ENCODE measurements at regions not wholly inside any gene's neighbourhood (a gene's known extent, or its start where the extent isn't known, plus 50 kb on each side); places are given as distances from the start of the nearest gene placed in this dataset.

DNA sequence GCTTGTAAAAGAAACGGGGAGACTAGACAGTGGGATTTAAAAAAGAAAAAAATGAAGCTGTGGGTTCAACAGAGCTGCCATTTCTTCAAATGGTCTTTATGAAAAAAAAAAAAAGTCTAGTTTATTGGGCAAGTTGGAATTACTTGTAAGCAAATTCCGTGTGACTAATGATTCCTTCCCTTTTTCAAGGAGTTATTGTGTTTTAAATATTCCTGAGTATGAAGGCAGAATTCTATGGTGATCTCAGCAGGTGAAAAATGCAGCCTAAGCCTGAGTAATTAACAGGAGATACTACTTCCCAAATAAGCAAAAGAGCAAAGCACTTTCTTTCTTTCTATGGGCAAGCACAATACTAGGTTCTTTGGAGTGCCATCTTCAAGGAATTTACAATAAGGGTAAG, 481.9 kb downstream of the ZNF608 start:
- no peak overlapping the region for H3K4me2 ChIP-seq
- no peak overlapping the region for H3K4me3 ChIP-seq
- no peaks in the 10 kb centered on the region for H3K27me3 ChIP-seq
- no peaks in the 10 kb centered on the region for H4K20me1 ChIP-seq
- no peaks in the 10 kb centered on the region for H3K9me3 ChIP-seq (replicated peaks in 1 of 11)
- H3K9ac ChIP-seq = no peak overlapping the region
- H3K36me3 ChIP-seq = no peaks in the 10 kb centered on the region
- no peak for TF ChIP-seq Cebpa-rat (IDR thresholded peaks at IDR 0.05)
- peaks cover 0 to 9% (median 3%) of the 10 kb centered on the region in 10 experiments; a peak in 11 of 20 replicates for H3K4me1 ChIP-seq
- H3K27ac ChIP-seq = no peak overlapping the region

DNA sequence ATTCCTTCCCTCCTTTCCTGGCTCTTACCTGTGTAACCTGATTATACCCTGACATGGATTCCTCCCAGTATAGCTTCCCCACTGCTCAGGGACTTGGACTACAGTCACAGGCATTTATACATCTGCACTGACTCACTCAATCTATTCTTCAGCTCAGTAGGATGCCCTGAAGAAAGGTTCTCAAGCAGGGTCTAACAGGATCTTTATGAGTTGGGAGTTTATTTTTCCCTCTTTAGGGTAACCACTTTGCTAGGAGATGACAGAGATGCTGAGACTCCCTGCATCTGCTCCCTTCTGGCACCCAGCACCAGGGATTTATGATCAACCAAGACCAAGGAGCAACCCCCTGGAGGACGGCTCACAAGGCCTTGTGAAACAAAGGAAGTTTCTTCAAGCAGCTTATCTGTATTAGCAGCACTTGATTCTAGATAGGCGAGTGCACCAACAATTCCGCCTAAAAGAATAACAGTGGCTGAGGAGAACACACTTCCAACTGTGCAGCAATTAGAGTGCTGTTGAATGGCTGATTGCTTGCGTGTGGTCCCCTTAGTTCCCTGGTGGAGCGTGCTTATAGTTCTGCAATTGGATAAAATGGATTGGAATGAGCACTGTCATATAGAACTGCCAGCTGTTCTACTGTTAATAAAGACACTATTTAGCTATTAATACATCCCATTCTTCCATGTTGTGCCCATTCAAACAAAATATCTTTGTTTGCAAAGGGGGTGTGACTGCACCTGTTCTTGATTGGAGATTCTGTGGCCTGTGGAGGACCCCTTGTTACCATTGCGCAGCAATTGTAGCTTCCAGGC, 482.6 kb downstream of the ZNF608 start:
- peaks cover 0 to 9% (median 3%) of the 10 kb centered on the region in 10 experiments; a peak in 11 of 20 replicates for H3K4me1 ChIP-seq
- H3K4me3 ChIP-seq = no peak overlapping the region
- H3K9me3 ChIP-seq (replicated peaks in 1 of 11) = no peaks in the 10 kb centered on the region
- H4K20me1 ChIP-seq = no peaks in the 10 kb centered on the region
- no peak overlapping the region for H3K27ac ChIP-seq
- H3K36me3 ChIP-seq = no peaks in the 10 kb centered on the region
- no peaks in the 10 kb centered on the region for H3K27me3 ChIP-seq
- no peak overlapping the region for H3K4me2 ChIP-seq
- H3K9ac ChIP-seq = no peak overlapping the region
- TF ChIP-seq Cebpa-rat (IDR thresholded peaks at IDR 0.05) = no peak

DNA sequence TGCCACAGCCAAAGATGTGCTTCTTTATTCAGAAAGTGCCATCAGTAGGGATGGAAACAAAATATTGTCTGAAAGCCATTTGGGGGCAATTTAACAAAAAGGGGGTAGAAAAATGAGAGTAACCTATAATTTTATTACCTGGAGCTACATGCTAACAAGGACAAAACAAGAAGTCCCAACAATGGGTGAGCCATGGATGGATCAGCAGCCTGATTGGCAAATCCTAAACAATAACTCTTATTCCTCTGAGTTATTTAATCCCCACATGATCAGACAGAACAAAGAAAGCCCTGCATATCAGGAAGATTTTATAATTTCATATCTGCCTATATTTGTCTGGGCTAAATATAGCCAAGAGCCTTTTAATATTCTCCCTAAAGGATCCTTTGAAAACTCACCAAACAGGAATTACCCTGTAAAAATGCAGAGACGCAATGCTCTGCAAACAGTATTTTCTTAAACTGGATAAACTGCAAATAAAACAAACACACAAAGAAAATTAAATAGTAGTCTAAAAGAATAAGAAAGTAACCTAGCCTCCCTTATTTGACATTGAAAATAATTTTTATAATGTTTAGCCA, 483.4 kb downstream of the ZNF608 start:
- Histone ChIP-seq H3K9me3 (replicated peaks in 1 of 11) (no peaks in the 10 kb centered on the region; a peak in 1 of 22 replicates), H3K36me3 (no peaks in the 10 kb centered on the region), H3K4me1 (peaks cover 0 to 9% (median 3%) of the 10 kb centered on the region in 10 experiments; a peak in 11 of 20 replicates), H4K20me1 (no peaks in the 10 kb centered on the region), H3K4me2 (no peak overlapping the region), H3K27ac (no peak overlapping the region), H3K9ac (no peak overlapping the region), H3K4me3 (no peak overlapping the region), H3K27me3 (no peaks in the 10 kb centered on the region)
- TF ChIP-seq Cebpa-rat (IDR thresholded peaks at IDR 0.05) = no peak

DNA sequence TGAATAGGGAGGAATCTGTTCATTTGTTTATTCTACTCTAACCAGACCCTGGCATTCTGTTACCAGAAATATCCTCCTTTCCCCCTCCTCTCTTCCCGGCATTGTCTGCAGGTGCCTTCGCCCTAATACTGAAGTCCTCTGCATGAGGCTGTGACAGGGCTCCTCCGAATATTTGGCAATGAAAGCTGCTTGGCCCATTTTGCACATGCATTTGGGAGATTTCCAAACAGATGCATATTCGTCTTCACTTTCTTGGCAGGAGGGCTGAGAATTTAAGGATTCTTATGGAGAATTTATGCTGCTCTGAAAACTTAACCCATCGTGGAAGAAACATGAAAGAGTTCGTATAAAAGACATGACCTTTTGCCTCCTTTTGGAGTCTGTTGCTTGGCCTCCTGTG, 484.0 kb downstream of the ZNF608 start:
- H3K9me3 ChIP-seq (replicated peaks in 1 of 11) = peaks cover 0 to under 1% (median 0%) of the 10 kb centered on the region in 11 experiments; a peak in 2 of 22 replicates
- H3K4me1 ChIP-seq = peaks cover 0 to 9% (median 3%) of the 10 kb centered on the region in 10 experiments; a peak in 11 of 20 replicates
- H3K4me3 ChIP-seq = no peak overlapping the region
- no peak for TF ChIP-seq Cebpa-rat (IDR thresholded peaks at IDR 0.05)
- no peak overlapping the region for H3K27ac ChIP-seq
- no peaks in the 10 kb centered on the region for H3K36me3 ChIP-seq
- no peak overlapping the region for H3K4me2 ChIP-seq
- no peaks in the 10 kb centered on the region for H4K20me1 ChIP-seq
- no peaks in the 10 kb centered on the region for H3K27me3 ChIP-seq
- H3K9ac ChIP-seq = no peak overlapping the region

GRCh38 chr5:124261848-124262247, 484.6 kb downstream of the ZNF608 start:
- H3K4me3 ChIP-seq = no peak overlapping the region
- TF ChIP-seq Cebpa-rat (IDR thresholded peaks at IDR 0.05) = no peak
- H3K36me3 ChIP-seq = no peaks in the 10 kb centered on the region
- peaks cover 0 to 7% (median 0%) of the 10 kb centered on the region in 11 experiments; a peak in 5 of 22 replicates for H3K9me3 ChIP-seq (replicated peaks in 1 of 11)
- H3K4me1 ChIP-seq = peaks cover 0 to 9% (median 3%) of the 10 kb centered on the region in 10 experiments; a peak in 11 of 20 replicates
- H3K27ac ChIP-seq = no peak overlapping the region
- H3K9ac ChIP-seq = no peak overlapping the region
- H4K20me1 ChIP-seq = no peaks in the 10 kb centered on the region
- H3K27me3 ChIP-seq = no peaks in the 10 kb centered on the region
- H3K4me2 ChIP-seq = no peak overlapping the region

GRCh38 chr5:124260921-124261515, 485.4 kb downstream of the ZNF608 start:
- Histone ChIP-seq H3K9me3 (replicated peaks in 1 of 11) (peaks cover 0 to 14% (median 0%) of the 10 kb centered on the region in 11 experiments; a peak in 6 of 22 replicates), H3K4me3 (no peak overlapping the region), H3K36me3 (no peaks in the 10 kb centered on the region), H3K4me1 (peaks cover 0 to 9% (median 3%) of the 10 kb centered on the region in 10 experiments; a peak in 11 of 20 replicates), H3K4me2 (peak overlapping the region in 8 of 11 experiments; percentile 14 to 56 (median 34); a peak in 13 of 22 replicates), H3K9ac (no peak overlapping the region), H4K20me1 (no peaks in the 10 kb centered on the region), H3K27ac (no peak overlapping the region), H3K27me3 (no peaks in the 10 kb centered on the region)
- no peak for TF ChIP-seq Cebpa-rat (IDR thresholded peaks at IDR 0.05)

GRCh38 chr5:124259017-124259416, 487.4 kb downstream of the ZNF608 start:
- no peaks in the 10 kb centered on the region for H3K36me3 ChIP-seq
- no peak overlapping the region for H3K9ac ChIP-seq
- no peak overlapping the region for H3K4me2 ChIP-seq
- H3K27ac ChIP-seq = no peak overlapping the region
- TF ChIP-seq Cebpa-rat (IDR thresholded peaks at IDR 0.05) = no peak
- no peaks in the 10 kb centered on the region for H3K27me3 ChIP-seq
- peaks cover 0 to 17% (median 0%) of the 10 kb centered on the region in 11 experiments; a peak in 6 of 22 replicates for H3K9me3 ChIP-seq (replicated peaks in 1 of 11)
- H3K4me3 ChIP-seq = no peak overlapping the region
- no peaks in the 10 kb centered on the region for H4K20me1 ChIP-seq
- H3K4me1 ChIP-seq = peaks cover 0 to 9% (median 3%) of the 10 kb centered on the region in 10 experiments; a peak in 10 of 20 replicates

DNA sequence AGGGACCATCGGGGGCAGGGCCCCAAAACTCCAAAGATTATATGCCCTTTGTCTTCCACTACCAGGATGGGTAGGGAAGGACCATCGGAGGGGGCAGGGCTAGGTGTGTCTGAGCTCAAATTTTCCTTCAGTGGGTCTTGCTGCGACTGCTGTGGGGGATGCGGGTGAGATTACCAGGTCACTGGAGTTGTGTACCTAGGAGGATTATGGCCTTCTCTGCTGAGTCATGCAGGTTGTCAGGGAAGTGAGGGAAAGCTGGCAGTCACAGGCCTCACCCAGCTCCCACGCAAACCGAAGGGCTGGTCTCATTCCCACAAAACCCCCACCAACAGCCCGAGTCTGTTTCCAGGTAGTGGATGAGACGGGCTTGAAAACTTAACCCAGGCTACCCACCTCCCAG, 489.4 kb downstream of the ZNF608 start:
- H3K27ac ChIP-seq = no peak overlapping the region
- no peak overlapping the region for H3K9ac ChIP-seq
- no peak overlapping the region for H3K4me3 ChIP-seq
- H4K20me1 ChIP-seq = no peaks in the 10 kb centered on the region
- H3K4me2 ChIP-seq = no peak overlapping the region
- peaks cover 0 to 17% (median 0%) of the 10 kb centered on the region in 11 experiments; a peak in 6 of 22 replicates for H3K9me3 ChIP-seq (replicated peaks in 1 of 11)
- H3K4me1 ChIP-seq = peaks cover 0 to 9% (median 3%) of the 10 kb centered on the region in 10 experiments; a peak in 10 of 20 replicates
- H3K36me3 ChIP-seq = no peaks in the 10 kb centered on the region
- TF ChIP-seq Cebpa-rat (IDR thresholded peaks at IDR 0.05) = no peak
- no peaks in the 10 kb centered on the region for H3K27me3 ChIP-seq

DNA sequence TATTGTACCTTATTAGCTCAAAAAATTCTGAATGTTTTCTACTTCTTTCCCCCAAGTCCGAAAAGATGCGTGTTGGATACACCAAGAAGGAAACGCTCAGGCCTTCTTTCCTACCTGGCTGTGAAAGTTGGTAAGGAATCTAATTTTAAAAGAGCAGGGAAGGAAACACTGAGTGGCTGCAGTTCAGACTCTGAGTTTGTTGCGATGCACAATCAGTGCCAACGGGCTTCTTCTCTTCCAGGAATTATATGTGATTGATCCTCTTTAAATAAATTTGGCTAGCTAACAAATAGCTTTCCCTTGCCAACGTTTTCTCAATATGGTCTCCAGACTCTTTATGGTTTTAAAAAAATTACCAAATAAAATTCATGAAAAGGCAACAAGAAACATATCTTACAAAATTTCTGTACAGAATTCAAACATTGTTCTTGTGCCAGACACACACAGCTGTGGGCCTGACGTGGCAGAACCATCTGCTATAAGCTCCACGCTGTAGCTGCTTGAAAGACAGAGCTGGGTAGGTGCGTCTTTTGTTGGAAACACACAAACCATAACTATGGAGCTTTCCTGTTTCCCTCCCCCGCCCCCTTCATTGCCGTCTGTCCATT, 493.1 kb downstream of the ZNF608 start:
- Histone ChIP-seq H3K36me3 (no peaks in the 10 kb centered on the region), H3K4me1 (no peaks in the 10 kb centered on the region), H3K9me3 (replicated peaks in 1 of 11) (peaks cover 0 to 20% (median 6%) of the 10 kb centered on the region in 11 experiments; a peak in 13 of 22 replicates), H3K27me3 (no peaks in the 10 kb centered on the region), H3K4me3 (no peak overlapping the region), H3K9ac (no peak overlapping the region), H3K4me2 (no peak overlapping the region), H4K20me1 (no peaks in the 10 kb centered on the region), H3K27ac (no peak overlapping the region)
- TF ChIP-seq Cebpa-rat (IDR thresholded peaks at IDR 0.05) = no peak
